HG02970 (cell line): ENCODE measurements at regions not wholly inside any gene's neighbourhood (a gene's known extent, or its start where the extent isn't known, plus 50 kb on each side); places are given as distances from the start of the nearest gene placed in this dataset.

Experiments used
- ATAC-seq: cut with Tn5 transposase; IDR thresholded peaks from one replicate; pipeline ENCODE4 v1.9.1; 2021; ENCODE audit warnings: mild to moderate bottlenecking, moderate library complexity, moderate number of reproducible peaks; ENCODE audit not compliant: unreplicated experiment, low FRiP score

DNA sequence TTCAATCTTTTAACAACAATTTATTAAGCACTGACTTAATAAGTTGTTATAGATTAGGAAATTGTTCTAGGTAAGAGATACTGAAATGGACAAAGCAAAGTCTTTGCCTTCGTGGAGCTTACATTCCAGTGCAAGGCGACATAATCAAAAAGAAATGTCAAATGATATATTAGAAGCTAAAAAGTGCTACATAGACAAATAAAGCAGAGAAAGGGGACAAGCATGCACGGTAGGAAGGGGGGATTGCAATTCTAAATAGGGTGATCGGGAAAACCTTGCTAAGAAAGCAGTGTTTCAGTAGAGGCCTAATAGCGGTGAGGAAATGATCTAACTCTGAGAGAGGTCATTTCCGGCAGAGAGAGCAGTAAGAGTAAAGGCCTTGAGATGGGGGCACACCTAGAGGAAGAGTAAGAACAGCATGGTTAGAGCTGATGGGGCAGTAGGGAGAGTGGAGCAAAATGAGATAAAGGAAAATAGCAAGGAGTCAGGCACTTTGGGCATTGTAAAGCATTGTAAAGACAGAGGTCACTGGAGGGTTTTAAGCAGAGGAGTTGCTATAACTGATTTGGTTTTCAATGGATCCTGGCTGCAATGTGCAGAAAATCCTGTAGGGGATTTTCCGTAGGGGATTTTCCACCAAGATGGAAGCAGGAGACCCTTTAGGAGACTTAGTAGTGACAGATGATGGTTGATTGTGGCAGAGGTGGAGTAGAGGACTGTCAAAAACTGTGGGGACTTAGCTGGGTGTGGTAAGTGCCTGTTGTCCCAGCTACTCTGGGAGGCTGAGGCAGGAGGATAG, 71.7 kb upstream of the CFAP20DC start:
- no peak for ATAC-seq

DNA sequence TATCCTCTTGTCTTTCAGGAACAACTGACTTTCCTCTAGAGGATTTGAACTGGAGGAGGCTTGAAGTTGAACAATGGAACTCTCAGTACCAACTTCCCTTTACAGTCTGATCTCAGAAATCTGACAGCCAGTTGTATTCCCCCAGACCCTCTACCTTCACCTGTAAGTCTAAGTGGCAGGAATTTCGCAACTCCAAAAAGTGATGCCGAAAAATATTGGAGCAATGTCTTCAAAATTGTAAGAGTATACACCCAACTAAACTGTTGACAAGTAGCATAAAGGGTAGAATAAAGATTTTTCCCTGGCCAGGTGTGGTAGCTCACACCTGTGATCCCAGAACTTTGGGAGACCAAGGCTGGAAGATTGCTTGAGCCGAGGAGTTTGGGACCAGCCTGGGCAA, 69.1 kb upstream of the CFAP20DC start:
- no peak for ATAC-seq

DNA sequence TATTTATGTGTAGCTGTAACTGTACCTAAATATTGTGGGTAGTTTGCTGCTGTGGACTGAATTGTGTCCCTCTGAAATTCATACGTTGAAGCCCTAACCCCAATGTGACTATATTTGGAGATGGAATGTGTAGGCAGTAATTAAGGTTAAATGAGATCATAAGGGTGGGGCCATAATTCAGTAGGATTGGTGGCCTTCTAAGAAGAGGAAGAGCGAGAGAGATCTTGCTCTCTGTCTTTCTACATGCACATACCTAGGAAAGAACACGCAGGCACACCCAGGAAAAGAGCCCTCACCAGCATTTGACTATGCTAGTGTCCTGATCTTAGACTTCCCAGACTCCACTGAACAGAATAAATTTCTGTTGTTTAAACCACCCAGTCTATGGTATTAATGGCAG, 67.6 kb upstream of the CFAP20DC start:
- ATAC-seq, result no peak

DNA sequence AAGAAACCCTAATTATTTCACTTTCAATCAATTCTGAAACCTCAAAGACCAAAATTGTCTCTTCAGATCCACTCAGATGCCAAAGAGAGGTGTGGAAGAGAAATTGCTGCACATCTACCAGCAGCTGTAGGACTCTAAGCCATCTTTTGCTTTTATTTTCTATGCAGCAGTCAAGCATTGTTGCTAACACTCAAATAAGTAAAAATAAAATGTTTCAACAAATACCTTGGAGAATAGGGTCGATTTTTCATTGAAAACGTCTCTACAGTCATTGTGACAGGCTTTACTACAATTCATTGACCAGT, 66.4 kb upstream of the CFAP20DC start:
- no peak for ATAC-seq

DNA sequence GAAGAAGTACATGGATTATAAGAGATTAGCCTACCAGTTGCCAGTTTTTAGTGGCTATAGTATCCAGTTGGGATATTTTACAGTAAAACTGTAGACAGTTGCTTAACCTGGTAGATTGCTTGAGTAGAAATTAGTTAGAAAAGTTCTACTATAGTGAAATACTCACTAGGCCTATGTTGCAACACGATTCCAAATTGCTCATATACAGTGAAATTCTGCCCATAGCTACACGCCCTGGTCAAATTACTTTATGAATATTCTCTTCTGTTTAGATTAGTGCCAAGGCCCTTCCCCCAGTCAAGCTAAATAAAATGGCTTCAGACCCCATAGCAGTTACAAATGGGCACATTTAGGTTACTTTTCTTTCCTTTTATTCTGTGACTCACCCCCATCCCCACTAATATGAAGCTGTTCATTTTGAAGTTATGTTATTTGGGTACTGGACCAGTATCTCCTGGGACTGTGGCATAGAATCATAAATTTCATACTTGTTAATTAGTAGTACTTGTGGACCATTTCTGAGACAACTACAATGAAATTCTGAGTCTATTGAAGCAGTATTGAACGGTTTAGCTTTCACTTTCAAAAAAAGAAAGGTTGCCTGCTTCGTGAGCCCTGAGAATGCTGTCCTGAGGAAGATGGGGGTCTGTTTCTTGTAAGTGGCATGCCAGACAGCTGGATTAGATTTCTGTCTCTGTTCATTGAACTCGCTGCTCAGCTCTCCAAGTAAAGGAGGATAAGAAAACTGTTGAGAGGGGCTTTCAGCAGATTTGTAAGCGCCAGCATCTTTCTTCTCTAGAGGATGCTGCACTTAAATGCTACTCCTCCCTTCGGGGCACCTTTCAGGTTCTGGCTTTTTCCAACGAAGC, 65.8 kb upstream of the CFAP20DC start:
- ATAC-seq, result no peak

DNA sequence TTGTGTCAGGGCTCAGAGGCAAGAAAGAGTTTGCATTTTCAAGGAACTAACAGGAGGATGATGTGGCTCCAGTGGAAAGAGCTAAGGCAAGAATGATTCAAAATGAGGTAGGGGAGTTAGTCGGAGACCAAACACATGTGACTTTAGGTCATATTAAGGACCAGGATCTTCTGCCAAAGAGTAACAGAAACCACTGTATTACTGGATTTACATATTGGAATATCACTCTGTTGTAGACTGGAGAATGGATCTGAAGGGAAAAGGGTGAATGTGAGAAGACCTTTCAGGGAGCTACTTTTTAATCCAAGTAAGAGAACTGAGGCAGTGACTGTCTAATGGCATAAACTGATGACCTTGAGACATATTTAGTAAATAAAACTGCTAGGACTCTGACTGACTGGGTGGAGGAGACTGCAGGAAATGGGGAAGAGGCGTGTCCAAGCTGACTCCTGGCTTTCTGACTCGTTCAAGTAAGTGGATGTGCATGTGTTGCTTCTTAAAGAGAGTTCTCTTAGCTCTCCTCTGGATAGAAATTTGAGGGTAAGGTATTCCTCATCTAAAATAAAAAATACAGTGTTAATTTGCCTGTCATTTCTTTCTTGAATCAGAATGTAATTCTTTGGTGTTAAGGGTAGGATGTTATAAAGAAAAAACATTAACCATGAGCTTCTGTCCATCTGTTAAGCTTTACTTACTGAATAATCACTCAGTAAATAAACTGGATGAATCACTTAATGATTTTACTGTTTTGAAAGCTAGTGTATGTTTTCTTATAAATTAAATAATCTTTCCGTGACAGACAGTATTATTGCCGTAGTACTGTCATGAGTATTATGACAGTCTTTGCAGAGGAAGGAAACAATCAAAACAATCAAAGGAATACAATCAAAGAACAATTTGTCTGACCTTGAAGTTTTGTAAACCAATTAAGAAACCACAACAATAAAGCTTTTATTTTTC, 58.3 kb upstream of the CFAP20DC start:
- no peak for ATAC-seq

DNA sequence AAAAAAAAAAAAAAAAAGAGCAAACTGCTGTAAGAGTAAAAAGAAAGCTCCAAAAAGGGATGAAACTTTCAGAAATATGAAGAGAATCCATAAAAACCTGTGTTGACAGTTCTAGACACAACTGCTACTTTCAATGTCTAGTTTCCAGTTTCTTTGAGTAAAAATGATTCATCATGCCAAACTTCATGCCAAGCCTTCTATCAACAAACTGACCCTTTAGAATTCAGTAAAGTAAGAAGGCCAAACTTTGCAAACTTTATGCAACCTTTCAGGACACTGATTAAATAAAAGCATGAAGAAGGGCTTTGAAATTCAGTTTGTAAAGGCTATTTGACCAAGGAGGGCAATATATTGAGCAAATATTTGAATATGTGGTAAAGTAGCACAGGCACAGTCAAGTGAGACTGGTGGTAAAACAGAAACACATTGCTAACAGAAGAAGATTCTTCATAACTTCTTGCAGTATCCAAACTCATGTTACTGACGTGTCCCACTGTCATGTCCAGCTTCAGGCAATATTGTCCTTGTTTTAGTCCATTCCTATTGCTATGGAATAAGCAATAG, 56.3 kb upstream of the CFAP20DC start:
- ATAC-seq, result no peak

DNA sequence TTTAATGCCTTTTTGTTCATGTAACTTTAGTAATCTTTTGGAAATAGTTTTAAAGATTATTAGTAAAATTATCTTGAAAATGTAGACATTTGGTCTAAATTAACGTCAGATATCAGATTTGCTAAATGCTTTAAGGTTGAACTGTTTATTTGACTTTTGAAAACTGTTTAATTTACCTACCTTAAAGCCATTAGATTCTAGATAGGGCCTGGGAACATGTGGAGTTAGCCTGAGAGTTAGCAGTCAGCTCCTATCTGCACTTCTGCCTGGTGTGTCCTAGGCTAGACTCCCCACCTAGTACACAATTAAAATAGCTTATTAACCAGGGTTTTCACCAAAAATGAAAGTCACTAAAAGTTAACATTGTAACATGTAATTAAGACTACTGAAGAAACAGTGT, 53.7 kb upstream of the CFAP20DC start:
- no peak for ATAC-seq

DNA sequence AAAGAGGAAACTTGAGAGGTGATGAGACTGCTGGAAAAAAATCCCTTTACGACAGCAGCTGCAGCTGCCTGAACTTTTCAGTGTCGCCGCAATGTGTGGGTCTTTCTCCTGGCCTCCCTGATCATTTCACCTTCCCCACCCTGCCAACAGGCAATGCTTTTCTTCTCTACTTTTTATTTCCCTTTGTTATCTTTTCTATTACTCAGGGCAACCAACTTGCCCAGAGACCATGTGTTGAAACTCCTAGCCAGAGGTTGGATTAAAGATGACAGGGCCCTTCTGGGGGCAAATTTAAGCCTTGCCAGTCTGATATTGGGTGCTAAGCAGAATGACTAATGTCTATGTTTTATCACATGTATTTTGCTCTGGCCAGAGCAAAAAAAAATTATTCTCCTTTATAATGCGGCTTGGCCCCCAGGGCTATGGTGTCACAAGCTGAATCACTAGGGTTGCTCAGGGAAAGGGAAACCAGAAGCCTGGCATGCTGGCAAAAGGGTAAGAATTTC, 51.5 kb upstream of the CFAP20DC start:
- no peak for ATAC-seq
